ENCODE measurements at regions not wholly inside any gene's neighbourhood (a gene's known extent, or its start where the extent isn't known, plus 50 kb on each side); places are given as distances from the start of the nearest gene placed in this dataset.
A peak's percentile ranks its signal among the peaks of the same experiment; 100 is the strongest.

- TF ChIP-seq CTCF (IDR thresholded peaks at IDR 0.05; ENCODE audit: low read depth, low read length) = peak; percentile 14; the same call in 1 of the 2 replicates
- no peak for TF ChIP-seq EZH2phosphoT487 (IDR thresholded peaks at IDR 0.05; ENCODE audit: low read depth)
These were observed 473.7 kb upstream of the RPS6KA3 start for GRCh38 chrX:20740443-20740842.
